GM19238 (cell line): ENCODE measurements at regions not wholly inside any gene's neighbourhood (a gene's known extent, or its start where the extent isn't known, plus 50 kb on each side); places are given as distances from the start of the nearest gene placed in this dataset.
"Not testable (repeated sequence)": the region's sequence is repeated elsewhere in the genome, so short reads cannot be mapped to it uniquely, and the experiment has no call there.

Experiments
- DNase-seq: peaks from one replicate; pipeline ENCODE4 v3.0.0; 2011; ENCODE audit warnings: low spot score; ENCODE audit not compliant: insufficient read length

DNA sequence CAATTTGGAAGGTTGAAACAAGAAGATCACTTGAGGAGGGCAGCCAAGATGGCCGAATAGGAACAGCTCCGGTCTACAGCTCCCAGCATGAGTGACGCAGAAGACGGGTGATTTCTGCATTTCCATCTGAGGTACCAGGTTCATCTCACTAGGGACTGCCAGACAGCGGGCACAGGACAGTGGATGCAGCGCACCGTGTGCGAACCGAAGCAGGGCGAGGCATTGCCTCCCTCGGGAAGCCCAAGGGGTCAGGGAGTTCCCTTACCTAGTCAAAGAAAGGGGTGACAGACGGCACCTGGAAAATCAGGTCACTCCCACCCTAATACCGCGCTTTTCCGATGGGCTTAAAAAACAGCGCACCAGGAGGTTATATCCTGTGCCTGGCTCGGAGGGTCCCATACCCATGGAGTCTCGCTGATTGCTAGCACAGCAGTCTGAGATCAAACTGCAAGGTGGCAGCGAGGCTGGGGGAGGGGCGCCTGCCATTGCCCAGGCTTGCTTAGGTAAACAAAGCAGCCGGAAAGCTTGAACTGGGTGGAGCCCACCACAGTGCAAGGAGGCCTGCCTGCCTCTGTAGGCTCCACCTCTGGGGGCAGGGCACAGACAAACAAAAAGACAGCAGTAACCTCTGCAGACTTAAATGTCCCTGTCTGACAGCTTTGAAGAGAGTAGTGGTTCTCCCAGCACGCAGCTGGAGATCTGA lies 430.4 kb upstream of the RGMB start:
- not testable (repeated sequence) for DNase-seq

DNA sequence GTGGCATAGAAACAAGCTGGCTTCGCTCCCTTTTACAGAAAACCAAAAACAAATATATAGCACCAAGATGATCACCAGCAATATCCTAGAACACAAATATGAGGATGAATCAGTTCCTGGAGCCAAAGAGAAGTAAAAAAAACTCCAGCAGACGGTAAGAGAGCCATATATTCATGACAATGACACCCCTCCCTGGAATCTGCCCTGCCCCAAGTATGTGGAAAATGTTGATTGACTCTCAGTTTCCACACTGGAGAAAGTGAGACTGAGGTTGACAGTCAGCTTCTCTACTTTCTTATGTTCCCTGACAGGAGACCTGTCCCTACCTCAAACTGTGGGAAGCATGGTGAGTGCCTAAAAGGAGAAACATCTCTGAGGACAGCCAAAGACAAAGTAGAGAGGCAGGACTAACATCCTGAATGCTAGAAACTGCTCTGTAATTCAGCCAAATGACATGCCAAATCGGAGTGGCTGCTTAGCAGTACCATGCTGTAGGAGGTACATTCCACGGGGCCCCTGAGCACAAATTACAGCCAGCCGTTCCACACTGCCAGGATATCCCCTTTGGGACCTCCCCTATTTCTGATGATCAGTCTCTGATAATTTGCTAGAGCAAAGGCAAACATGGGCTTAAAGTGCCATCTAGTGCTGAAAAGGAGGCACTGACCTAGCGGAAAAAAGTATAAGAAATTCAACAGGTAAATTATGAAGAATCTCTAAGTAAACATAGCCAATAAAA lies 424.0 kb upstream of the RGMB start:
- no peak for DNase-seq

DNA sequence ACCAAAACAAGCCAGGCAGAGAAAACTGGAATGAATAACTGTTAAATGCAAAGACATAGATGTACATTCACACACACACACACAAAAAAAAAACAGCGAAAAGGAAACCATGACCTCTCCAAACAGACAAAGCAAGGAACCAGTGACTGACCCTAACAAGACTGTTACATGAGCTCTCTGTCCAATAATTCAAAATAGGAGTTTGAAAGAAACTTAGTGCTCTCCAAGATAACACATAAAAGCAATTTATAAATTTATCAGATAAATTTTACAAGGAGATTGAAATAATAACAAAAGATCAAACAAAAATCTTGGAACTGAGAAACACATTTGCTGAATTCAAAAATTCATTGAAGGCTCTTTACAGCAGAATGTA lies 423.5 kb upstream of the RGMB start:
- no peak for DNase-seq

DNA sequence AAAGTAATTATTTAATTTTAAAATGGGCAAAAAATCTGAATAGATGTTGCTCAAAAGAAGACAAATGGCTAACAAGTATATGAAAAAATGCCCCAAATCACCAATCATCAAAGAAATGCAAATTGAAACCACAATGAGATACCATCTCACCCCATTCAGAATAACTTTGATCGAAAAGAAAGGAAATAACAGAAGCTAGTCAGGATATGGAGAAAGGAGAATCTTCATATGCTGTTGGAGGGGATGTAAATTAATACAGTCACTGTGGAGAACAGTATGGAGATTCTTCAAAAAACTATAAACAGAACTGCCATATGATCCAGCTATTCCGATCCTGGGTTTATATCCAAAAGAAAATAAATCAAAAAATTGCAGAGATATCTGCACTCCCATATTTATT lies 418.5 kb upstream of the RGMB start:
- DNase-seq: no peak

DNA sequence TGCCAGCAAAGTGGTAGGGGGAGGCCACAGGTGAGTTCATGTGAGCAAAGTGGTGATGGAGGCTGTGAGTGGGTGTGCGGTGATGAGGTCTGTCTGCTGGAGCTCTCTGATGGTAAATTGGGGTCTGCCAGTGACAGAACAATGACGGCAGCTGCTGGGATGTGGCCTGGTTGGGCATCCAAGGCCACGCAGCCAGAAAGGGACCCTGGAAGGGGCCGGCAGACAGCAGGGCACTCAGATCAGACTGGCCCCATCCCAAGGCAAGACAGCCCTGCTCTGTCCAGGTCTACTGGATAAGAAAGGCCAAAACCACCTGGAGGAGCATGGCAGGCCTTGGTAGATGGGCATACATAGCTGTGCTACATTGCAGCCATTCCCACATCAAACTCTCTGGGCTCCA lies 412.9 kb upstream of the RGMB start:
- DNase-seq: no peak

DNA sequence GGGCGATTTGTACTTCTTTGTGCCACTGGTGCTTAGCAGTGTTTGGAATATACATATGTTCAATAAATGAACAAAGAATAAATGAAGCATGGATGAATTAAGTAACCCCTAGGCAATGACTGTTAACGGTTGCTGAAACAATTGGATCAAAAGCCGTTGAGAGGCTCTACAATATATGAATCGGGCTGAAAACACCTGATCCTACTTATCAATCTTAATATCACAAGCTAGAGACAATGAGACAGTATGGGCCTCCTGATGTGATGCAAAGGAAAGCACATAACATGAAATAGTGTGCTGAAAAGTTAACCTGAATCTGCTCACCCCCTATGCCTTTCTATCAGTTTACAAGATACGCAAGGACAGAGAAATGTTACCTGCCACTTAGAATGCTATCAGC lies 410.3 kb upstream of the RGMB start:
- no peak for DNase-seq

DNA sequence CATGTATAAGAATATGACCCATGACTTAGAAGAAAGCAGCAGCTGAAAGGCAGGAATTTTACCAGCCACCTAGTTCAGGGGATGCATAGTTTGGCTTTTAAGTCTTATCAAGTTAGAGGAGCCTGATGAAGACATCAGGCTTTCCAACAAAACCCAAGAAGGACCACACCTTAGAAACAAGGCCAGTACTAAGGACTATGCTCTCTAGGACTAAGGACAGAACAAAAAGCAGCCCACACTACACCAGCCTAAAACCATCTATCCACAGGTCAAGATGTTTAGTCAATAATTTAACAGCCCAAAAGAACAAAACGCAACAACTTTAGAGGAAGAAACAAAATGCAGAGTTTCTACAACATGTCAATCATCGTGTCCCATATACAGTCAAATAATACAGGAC lies 408.9 kb upstream of the RGMB start:
- DNase-seq: no peak

DNA sequence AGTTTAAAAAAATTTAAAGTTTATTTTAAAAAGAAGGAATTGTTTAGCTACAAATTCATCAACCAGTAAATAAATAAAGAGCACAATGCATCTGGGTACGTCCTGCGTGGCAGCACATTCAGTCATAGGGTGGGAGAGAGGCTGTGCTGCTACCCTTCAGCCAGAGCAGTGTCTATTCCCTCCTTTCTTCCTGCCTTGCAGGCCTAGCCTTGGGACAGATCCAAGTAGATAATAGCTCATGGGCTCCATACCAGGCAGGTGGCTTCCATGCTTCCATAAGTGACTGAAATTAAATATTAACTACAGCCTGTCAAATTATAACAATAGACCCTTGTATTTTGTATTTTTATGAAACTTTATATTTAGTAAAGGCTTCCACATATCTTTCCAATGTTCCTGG lies 408.3 kb upstream of the RGMB start:
- no peak for DNase-seq

DNA sequence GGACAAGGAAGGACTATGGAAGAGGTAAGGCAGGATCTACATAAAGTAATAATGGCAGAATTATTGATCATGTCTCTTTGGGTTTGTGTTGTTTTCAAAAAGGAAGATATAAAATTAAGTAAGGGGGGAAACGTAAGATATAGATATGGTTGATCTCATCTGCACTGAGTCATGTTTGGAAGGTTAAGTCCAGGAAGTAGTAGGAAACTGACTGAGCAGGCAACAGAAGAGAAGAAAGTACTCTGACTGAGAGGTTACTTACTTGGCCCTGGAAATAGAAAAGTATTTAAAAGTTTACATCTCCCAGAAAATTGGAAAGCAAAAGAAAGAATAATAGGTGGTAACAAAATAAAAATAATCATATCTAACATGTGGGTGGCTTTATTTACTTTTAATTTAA lies 405.3 kb upstream of the RGMB start:
- no peak for DNase-seq

DNA sequence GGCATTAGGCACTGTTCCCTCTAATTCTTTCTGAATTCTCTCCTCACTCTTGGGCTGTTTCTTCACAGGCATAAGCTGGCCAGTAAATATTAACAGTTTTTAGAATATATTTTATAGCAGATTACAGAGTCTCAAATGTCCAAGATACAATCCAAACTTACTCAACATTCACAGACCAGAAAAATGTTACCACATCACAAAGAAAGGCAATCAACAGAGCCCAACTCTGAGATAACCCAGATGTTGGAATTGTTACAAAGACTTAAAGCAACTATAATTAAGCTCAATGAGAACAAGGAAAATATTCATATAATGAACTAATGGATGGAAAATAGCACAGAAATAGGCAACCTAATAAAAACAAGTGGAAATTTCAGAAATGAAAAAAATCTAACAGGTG lies 401.1 kb upstream of the RGMB start:
- DNase-seq: no peak

DNA sequence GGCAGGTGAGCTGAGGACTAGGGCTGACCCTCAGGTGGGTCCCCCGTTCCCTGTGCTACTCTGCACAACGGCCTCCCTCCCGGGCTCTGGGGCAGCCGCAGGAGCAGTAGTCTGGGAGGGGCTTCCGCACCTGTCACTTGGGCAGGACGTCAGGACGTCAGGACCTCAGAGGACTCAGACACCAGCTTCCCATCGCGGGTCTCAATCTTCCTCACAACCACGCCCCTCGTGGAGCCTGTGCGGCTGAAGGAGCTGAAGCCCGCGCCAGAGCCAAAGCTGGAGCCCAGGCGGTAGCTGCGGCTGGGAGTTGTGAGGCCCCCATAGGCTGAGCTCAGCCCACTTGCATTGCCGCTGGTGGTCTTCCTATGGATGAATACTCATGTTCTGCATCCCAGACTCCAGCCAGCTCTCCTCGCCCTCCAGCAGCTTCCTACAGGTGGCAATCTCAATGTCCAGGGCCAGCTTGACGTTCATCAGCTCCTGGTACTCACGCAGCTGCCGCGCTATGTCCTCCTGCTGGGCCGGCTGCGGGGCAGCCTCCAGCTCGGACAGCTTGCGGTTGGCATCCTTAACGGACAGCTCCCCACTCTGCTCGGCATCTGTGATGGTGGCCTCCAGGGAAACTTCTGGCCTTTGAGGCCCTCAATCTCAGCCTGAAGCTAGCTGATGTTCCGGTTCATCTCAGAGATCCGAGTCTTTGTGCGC lies 381.4 kb upstream of the RGMB start:
- no peak for DNase-seq

DNA sequence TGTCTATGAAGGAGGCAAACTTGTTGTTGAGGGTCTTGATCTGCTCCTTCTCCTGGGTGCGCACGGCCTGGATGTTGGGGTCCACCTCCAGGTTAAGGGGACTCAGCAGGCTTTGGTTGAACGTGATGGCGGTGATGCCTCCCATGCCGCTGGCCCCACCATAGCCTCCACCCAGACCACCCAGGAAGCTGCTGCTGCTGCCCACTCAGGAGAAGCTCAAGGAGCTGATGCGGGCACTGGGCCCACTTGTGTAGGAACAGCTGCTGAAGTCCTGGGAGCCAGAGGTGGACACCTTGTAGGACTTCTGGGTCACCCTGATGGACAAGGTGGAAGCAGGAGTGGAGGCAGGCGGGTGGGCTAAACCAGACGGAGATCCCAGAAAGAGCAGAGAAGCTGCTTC lies 380.3 kb upstream of the RGMB start:
- DNase-seq: not testable (repeated sequence)

DNA sequence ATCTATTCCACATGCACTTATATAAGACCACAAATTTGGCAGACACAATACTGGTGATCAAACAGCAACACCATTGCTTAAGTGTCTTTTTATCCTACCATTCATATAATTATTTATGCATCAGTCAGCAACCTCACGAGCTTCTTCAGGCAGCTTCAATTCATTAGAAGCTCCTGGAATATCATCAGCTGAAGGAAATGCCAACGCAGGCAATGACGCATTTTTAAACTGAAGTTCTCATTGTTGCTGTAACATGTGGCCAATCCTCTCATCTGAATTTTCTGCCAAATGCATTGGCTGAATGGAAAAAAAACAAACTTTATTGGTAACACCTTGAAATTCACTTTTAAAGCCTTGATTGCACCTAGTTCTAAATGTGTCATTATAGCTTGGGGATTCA lies 376.4 kb upstream of the RGMB start:
- DNase-seq: no peak

DNA sequence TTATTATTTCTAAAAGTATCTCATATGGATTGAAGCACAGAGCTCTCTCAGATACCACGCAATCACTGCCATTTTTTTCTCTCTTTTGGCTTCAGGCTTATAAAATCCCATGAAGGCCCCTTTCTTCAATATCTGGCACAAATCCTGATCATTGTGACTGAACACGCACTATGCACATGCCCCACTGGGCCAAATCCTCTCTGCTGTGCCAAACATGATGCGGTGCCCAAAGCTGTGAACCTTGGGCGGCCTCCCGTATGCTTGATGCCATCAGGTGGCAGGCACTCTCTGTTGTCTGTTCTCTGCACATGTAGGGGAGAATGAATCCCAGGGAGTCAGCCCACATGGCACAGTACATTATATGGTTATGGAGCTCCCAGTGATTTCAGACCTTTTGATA lies 375.0 kb upstream of the RGMB start:
- DNase-seq: no peak

DNA sequence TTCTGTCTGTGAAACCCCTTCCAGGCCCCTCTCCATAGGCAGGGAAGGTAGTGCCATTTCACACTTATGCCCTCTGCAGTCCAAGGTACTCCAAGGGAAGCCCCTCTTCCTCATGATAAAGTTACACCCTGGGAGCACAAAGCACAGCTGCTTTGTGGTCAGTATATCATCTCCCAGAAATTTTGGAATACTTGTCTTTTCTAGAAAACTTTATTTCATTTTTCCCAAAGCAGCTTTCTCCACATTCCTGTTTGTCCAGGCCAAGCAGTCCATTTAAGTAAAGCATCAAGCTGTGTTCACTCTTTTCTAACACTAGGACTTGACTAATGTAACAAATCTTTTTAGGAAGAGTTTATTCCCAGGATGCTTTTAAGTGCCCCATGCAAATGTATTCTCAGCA lies 371.8 kb upstream of the RGMB start:
- no peak for DNase-seq

DNA sequence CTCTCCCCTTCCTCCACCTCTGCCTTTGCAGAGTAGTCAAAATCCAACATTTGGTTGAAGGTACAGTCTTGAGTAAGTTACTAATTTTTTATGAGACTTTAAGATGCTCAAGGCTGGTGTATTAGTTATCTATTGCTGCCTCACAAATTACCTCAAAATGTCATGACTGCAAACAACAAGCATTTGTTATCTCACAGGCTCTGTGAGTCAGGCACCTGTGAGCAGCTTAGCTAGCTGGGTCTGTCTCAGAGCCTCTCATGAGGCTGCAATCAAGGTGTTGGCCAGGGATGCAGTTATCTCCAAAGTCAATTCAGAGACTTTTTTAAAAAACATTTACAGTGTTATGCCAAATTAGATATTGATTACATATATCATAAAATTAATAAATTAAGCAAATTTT lies 371.3 kb upstream of the RGMB start:
- no peak for DNase-seq

DNA sequence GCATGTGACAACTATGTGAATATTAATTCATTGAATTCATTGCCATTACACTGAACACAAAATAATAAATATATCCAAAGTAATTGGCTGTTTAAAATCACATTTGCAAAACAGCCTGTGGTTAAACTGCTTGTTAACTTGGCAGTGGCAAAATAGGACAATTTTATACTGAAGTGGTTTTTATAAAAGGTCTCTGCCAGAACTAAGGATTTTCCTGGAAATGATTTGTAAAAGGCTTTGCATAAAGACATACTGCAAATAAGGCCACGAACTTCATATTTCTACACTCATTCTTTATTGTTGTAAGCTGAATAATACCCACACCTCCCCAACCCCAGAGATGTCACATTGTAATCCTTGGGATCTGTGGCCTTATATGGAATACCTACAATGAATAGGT lies 370.3 kb upstream of the RGMB start:
- DNase-seq: no peak

DNA sequence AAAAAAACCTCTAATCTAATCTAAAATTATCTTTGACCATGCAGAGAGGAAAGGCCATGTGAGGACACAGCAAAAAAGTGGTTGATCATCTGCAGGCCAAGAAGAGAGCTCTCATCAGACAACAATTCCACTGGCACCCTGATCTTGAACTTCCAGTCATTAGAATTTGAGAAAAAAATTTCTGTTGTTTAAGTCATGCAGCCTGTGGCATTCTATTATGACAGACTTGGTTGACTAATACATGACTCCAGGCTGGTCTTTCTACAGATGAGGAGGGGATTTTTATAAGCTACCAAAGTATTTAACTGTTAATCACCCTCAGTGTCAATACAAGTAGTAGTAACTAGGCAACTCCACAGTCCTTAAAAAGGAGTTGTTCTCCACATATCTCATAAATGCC lies 358.5 kb upstream of the RGMB start:
- no peak for DNase-seq

DNA sequence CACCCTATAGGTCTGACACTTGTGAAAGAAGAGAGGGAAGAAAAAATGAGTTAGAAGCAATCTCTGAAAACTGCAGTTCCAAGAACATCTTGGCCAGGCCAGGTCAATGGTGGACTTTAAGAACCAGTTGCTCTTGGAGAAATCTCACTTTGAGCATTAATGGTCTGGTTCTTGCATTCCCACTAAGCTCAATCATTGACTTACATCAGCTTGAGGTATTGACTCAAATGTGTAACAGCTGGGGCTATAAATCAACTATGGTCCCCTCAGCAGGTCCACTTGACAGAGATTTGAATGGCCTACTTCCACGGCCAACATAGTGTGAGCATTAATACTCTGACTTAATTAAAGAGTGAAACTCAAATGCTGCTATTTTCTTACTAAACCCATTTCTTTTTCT lies 357.8 kb upstream of the RGMB start:
- DNase-seq: no peak

DNA sequence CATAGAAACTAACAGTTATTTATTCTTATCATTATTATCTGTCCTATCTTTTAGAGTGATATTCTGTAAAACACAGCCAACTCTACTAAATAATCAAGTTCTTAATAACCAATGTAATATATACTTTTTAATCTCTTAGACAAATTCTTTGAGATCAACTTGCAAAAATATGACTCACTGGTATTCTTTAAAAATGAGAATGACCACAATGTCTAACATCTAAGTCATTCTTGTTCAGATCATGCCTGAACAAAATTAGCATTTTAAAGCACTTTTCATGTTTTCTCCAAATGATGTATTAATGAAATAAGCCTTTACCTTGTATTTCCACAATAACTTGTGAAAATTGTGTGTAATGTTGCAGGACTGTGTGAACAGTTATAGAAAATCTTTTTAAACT lies 356.9 kb upstream of the RGMB start:
- no peak for DNase-seq

DNA sequence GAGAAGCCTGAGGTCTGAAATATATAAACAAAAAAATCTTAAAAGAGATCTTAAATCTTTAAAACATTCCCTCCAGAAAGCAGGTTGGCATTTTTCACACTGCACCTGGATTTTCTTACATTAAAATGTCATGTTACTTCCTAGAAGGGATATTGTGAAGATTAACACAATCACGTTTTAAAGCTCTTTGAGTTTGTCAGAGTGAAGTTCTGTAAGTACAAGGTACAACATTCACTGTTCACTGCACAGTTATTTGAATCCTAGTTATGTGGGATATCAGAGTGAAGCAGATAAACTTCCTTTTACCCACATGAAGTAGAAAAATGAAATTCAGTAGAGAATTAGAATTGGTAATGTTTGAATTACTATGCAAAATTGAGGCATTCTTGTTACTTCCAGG lies 353.6 kb upstream of the RGMB start:
- no peak for DNase-seq

DNA sequence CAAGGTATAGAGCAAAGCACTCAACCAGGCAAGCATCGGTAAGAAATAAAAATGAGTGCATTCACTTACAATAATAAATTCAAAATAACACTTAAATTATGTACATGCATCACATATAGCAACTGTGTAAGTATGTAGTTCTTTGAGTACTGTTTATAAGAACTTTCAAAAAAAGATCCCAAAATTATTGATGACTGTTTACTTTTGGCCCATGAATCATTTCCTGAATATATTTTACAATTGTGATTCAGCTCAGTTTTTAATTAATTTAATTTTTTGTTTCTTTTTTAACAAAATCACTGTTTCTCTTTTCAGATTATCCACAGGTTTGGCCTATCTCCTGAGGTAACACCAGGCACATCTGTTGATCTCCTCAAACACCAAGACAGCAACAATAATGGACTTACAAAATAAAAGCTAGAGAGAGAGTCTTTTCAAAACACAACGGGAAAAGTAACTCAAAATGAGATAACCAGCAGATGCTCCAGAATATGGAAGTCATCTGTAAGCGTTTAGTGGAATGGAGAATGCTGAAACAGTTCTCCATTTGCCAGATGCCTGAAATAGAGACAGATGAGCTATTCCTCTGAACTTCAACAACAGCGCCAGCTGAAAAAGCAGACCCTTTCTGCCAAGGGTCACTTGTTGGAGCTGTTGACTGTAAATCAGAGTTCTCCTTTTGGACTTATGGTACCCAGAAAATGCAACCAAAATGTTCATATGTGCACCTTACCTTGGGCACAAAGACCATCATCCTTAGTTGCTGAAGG lies 348.6 kb upstream of the RGMB start:
- DNase-seq: no peak
